ENCODE measurements at regions not wholly inside any gene's neighbourhood (a gene's known extent, or its start where the extent isn't known, plus 50 kb on each side); places are given as distances from the start of the nearest gene placed in this dataset.

GRCh38 chr11:15532432-15532831 lies 417.7 kb downstream of the INSC start:
- H2AFZ ChIP-seq (ENCODE audit: low read length) = no peak overlapping the region
- H4K20me1 ChIP-seq (ENCODE audit: insufficient read depth, low read length) = no peaks in the 10 kb centered on the region
- intact Hi-C loops (cut with micrococcal nuclease; ENCODE audit: unreplicated experiment) (no loop called here), in situ Hi-C loops (cut with HindIII; ENCODE audit: extremely low pct_ligation_motif_present, low pct_unique_long_range_greater_than_20kb) (no loop called here)
- H3K4me2 ChIP-seq (ENCODE audit: low read depth, low read length) = no peak overlapping the region
- no peaks in the 10 kb centered on the region for H3K4me1 ChIP-seq (ENCODE audit: insufficient read depth, low read length)
- H3K36me3 ChIP-seq (replicated peaks in 1 of 2; ENCODE audit: control insufficient read depth in 1 of 2, insufficient read depth in 2 of 2, low read length in 2 of 2) = no peaks in the 10 kb centered on the region
- H3K9ac ChIP-seq (ENCODE audit: insufficient read depth, low read depth, low read length) = no peak overlapping the region
- TF ChIP-seq MBNL3 (CRISPR knock-in tag; conservative IDR thresholded peaks at IDR 0.05) = no peak
- TF ChIP-seq, protein P1, sequence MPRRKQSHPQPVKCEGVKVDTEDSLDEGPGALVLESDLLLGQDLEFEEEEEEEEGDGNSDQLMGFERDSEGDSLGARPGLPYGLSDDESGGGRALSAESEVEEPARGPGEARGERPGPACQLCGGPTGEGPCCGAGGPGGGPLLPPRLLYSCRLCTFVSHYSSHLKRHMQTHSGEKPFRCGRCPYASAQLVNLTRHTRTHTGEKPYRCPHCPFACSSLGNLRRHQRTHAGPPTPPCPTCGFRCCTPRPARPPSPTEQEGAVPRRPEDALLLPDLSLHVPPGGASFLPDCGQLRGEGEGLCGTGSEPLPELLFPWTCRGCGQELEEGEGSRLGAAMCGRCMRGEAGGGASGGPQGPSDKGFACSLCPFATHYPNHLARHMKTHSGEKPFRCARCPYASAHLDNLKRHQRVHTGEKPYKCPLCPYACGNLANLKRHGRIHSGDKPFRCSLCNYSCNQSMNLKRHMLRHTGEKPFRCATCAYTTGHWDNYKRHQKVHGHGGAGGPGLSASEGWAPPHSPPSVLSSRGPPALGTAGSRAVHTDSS (CRISPR knock-in tag; conservative IDR thresholded peaks at IDR 0.05) = no peak
- no peak for TF ChIP-seq ZBTB8A (CRISPR knock-in tag; IDR thresholded peaks at IDR 0.05; ENCODE audit: borderline replicate concordance, low read depth)
- no peak for TF ChIP-seq FOXM1 (CRISPR knock-in tag; IDR thresholded peaks at IDR 0.05)
- TF ChIP-seq ZNF451 (CRISPR knock-in tag; IDR thresholded peaks at IDR 0.05) = no peak
- no peak for TF ChIP-seq ZBTB2 (CRISPR knock-in tag; IDR thresholded peaks at IDR 0.05; ENCODE audit: low read depth)
- TF ChIP-seq HOXA5 (CRISPR knock-in tag; IDR thresholded peaks at IDR 0.05) = no peak
- TF ChIP-seq FOXA1 (IDR thresholded peaks at IDR 0.05) = no peak
- no peak for TF ChIP-seq FOXA1 (CRISPR knock-in tag; IDR thresholded peaks at IDR 0.05)
- TF ChIP-seq ARNT2 (CRISPR knock-in tag; IDR thresholded peaks at IDR 0.05; ENCODE audit: low read depth) = no peak
- TF ChIP-seq SALL1 (CRISPR knock-in tag; IDR thresholded peaks at IDR 0.05) = no peak
- TF ChIP-seq MED1 (CRISPR knock-in tag; IDR thresholded peaks at IDR 0.05) = no peak
- no peak for TF ChIP-seq ZNF337 (CRISPR knock-in tag; IDR thresholded peaks at IDR 0.05; ENCODE audit: borderline replicate concordance, low read depth)
- no peak for TF ChIP-seq NFKBIZ (CRISPR knock-in tag; IDR thresholded peaks at IDR 0.05)
- no peak for TF ChIP-seq FOXC1 (CRISPR knock-in tag; IDR thresholded peaks at IDR 0.05; ENCODE audit: borderline replicate concordance)
- no peak for TF ChIP-seq PRPF4 (IDR thresholded peaks at IDR 0.05; ENCODE audit: low read depth, low read length, poor library complexity, severe bottlenecking)
- TF ChIP-seq, protein P2, sequence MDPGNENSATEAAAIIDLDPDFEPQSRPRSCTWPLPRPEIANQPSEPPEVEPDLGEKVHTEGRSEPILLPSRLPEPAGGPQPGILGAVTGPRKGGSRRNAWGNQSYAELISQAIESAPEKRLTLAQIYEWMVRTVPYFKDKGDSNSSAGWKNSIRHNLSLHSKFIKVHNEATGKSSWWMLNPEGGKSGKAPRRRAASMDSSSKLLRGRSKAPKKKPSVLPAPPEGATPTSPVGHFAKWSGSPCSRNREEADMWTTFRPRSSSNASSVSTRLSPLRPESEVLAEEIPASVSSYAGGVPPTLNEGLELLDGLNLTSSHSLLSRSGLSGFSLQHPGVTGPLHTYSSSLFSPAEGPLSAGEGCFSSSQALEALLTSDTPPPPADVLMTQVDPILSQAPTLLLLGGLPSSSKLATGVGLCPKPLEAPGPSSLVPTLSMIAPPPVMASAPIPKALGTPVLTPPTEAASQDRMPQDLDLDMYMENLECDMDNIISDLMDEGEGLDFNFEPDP (CRISPR knock-in tag; conservative IDR thresholded peaks at IDR 0.05) = no peak
- TF ChIP-seq, protein P3, sequence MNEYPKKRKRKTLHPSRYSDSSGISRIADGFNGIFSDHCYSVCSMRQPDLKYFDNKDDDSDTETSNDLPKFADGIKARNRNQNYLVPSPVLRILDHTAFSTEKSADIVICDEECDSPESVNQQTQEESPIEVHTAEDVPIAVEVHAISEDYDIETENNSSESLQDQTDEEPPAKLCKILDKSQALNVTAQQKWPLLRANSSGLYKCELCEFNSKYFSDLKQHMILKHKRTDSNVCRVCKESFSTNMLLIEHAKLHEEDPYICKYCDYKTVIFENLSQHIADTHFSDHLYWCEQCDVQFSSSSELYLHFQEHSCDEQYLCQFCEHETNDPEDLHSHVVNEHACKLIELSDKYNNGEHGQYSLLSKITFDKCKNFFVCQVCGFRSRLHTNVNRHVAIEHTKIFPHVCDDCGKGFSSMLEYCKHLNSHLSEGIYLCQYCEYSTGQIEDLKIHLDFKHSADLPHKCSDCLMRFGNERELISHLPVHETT (CRISPR knock-in tag; conservative IDR thresholded peaks at IDR 0.05) = no peak
- H3K27me3 ChIP-seq (ENCODE audit: control insufficient read depth in 1 of 2, insufficient read depth in 2 of 2, low read length in 2 of 2) = no peaks in the 10 kb centered on the region; a peak in 1 of 5 replicates
- POLR2A ChIA-PET = no interaction called here
- CTCF ChIA-PET (ENCODE audit: low intra/inter-chr PET ratio, low total read pairs) = no interaction called here
- H3K4me3 ChIP-seq (replicated peaks in 1 of 3; ENCODE audit: insufficient read depth in 1 of 3, low read depth in 2 of 3, low read length in 3 of 3) = no peak overlapping the region
- FAIRE-seq (no peak), ATAC-seq (no peak), DNase-seq (ENCODE audit: low spot score) (no peak)
- WGBS (ENCODE audit: low lambda C conversion rate) = 2% methylated on average over 4 of the region's 4 CpGs
- H3K79me2 ChIP-seq (ENCODE audit: insufficient read depth, low read length) = no peaks in the 10 kb centered on the region
- H3K9me3 ChIP-seq (ENCODE audit: low read length) = peaks cover 4% of the 10 kb centered on the region
- BruUV-seq (replicated peaks) = no TSS peak
- no peak overlapping the region for H3K27ac ChIP-seq (ENCODE audit: extremely low read length, insufficient read depth, low read length)
